ENCODE measurements at regions not wholly inside any gene's neighbourhood (a gene's known extent, or its start where the extent isn't known, plus 50 kb on each side); places are given as distances from the start of the nearest gene placed in this dataset.

- Mint-ChIP-seq H3K4me3 (no peak overlapping the region), H3K36me3 (no peaks in the 10 kb centered on the region), H3K27ac (peak overlapping the region; percentile 17), H3K4me1 (peaks cover 11% of the 10 kb centered on the region), H3K9me3 (no peaks in the 10 kb centered on the region), H3K27me3 (peaks cover 8% of the 10 kb centered on the region)
- ATAC-seq: no peak
Measured at GRCh38 chr6:15735567-15736265, 72.9 kb upstream of the DTNBP1 start.

- no peak overlapping the region for H3K27ac Mint-ChIP-seq
- ATAC-seq: no peak
- H3K4me1 Mint-ChIP-seq: peaks cover 11% of the 10 kb centered on the region
- no peaks in the 10 kb centered on the region for H3K9me3 Mint-ChIP-seq
- H3K36me3 Mint-ChIP-seq: no peaks in the 10 kb centered on the region
- H3K27me3 Mint-ChIP-seq: peaks cover 8% of the 10 kb centered on the region
- no peak overlapping the region for H3K4me3 Mint-ChIP-seq
Measured at GRCh38 chr6:15734118-15734897, 71.5 kb upstream of the DTNBP1 start.

- Mint-ChIP-seq H3K27ac (no peak overlapping the region), H3K4me3 (no peak overlapping the region), H3K36me3 (no peaks in the 10 kb centered on the region), H3K9me3 (no peaks in the 10 kb centered on the region), H3K4me1 (peaks cover 6% of the 10 kb centered on the region), H3K27me3 (peaks cover 8% of the 10 kb centered on the region)
- no peak for ATAC-seq
Measured at GRCh38 chr6:15730922-15731321, 68.1 kb upstream of the DTNBP1 start.

GRCh38 chr6:15730442-15730841 lies 67.6 kb upstream of the DTNBP1 start:
- peaks cover 3% of the 10 kb centered on the region for H3K4me1 Mint-ChIP-seq
- H3K36me3 Mint-ChIP-seq: no peaks in the 10 kb centered on the region
- H3K27me3 Mint-ChIP-seq: peaks cover 8% of the 10 kb centered on the region
- no peaks in the 10 kb centered on the region for H3K9me3 Mint-ChIP-seq
- no peak overlapping the region for H3K4me3 Mint-ChIP-seq
- no peak for ATAC-seq
- H3K27ac Mint-ChIP-seq: no peak overlapping the region

DNA sequence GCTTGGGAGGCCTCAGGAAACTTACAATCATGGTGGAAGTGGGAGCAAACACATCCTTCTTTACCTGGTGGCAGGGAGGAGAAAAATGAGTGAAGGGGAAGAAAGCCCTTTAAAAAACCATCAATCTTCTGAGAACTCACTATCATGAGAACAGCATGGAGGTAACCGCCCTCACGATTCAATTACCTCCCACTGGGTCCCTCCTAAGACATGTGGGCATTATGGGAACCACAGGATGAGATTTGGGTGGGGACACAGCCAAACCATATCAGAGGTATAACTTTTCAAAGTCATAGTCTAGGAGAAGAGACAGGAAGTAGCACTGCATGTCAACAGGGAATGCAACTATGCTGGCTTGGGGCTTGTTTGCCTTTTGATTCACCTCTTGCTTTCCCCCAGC lies 59.9 kb upstream of the DTNBP1 start:
- no peak overlapping the region for H3K4me3 Mint-ChIP-seq
- no peaks in the 10 kb centered on the region for H3K27me3 Mint-ChIP-seq
- no peak for ATAC-seq
- no peak overlapping the region for H3K27ac Mint-ChIP-seq
- no peaks in the 10 kb centered on the region for H3K36me3 Mint-ChIP-seq
- H3K9me3 Mint-ChIP-seq: no peaks in the 10 kb centered on the region
- no peaks in the 10 kb centered on the region for H3K4me1 Mint-ChIP-seq

- H3K27me3 Mint-ChIP-seq: peaks cover 10% of the 10 kb centered on the region
- no peaks in the 10 kb centered on the region for H3K4me1 Mint-ChIP-seq
- peaks cover 11% of the 10 kb centered on the region for H3K9me3 Mint-ChIP-seq
- no peak overlapping the region for H3K27ac Mint-ChIP-seq
- no peak for ATAC-seq
- peaks cover 8% of the 10 kb centered on the region for H3K36me3 Mint-ChIP-seq
- H3K4me3 Mint-ChIP-seq: no peak overlapping the region
Measured at GRCh38 chr6:15716889-15717288, 54.1 kb upstream of the DTNBP1 start.

DNA sequence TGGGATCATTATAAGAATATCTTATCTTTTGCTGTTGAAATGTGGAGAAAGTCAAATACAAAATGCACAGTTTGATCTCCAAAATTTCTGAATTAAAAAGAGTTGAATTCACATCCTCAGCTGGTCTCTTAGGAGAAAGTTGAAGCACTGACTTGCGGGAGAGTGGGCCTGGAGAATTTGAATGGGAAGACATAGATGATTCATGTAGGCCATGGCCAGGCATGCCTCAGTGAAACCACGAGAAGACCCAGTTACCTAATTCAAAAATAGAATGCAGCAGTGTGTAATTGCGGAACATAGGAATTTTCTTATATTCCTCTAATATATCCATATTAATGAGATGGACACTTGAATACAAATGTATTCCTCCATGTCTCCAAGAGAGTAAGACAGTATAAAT lies 53.0 kb upstream of the DTNBP1 start:
- no peak for ATAC-seq
- peaks cover 11% of the 10 kb centered on the region for H3K9me3 Mint-ChIP-seq
- H3K36me3 Mint-ChIP-seq: peaks cover 8% of the 10 kb centered on the region
- H3K27ac Mint-ChIP-seq: no peak overlapping the region
- no peaks in the 10 kb centered on the region for H3K4me1 Mint-ChIP-seq
- peaks cover 10% of the 10 kb centered on the region for H3K27me3 Mint-ChIP-seq
- no peak overlapping the region for H3K4me3 Mint-ChIP-seq

- Mint-ChIP-seq H3K27ac (no peak overlapping the region), H3K36me3 (peaks cover 8% of the 10 kb centered on the region), H3K4me1 (no peaks in the 10 kb centered on the region), H3K9me3 (peaks cover 12% of the 10 kb centered on the region), H3K27me3 (peaks cover 10% of the 10 kb centered on the region), H3K4me3 (no peak overlapping the region)
- no peak for ATAC-seq
Measured at GRCh38 chr6:15715060-15715459, 52.2 kb upstream of the DTNBP1 start.

- no peak overlapping the region for H3K4me3 Mint-ChIP-seq
- H3K27me3 Mint-ChIP-seq: peaks cover 10% of the 10 kb centered on the region
- H3K9me3 Mint-ChIP-seq: peaks cover 14% of the 10 kb centered on the region
- peaks cover 8% of the 10 kb centered on the region for H3K36me3 Mint-ChIP-seq
- H3K4me1 Mint-ChIP-seq: no peaks in the 10 kb centered on the region
- no peak for ATAC-seq
- H3K27ac Mint-ChIP-seq: no peak overlapping the region
Measured at GRCh38 chr6:15714658-15715057, 51.8 kb upstream of the DTNBP1 start.

GRCh38 chr6:15713325-15713724 lies 50.5 kb upstream of the DTNBP1 start:
- H3K4me1 Mint-ChIP-seq: no peaks in the 10 kb centered on the region
- peaks cover 14% of the 10 kb centered on the region for H3K9me3 Mint-ChIP-seq
- H3K36me3 Mint-ChIP-seq: peaks cover 8% of the 10 kb centered on the region
- H3K27me3 Mint-ChIP-seq: peaks cover 10% of the 10 kb centered on the region
- no peak overlapping the region for H3K27ac Mint-ChIP-seq
- H3K4me3 Mint-ChIP-seq: no peak overlapping the region
- ATAC-seq: no peak

GRCh38 chr6:15712797-15713196 lies 50.0 kb upstream of the DTNBP1 start:
- Mint-ChIP-seq H3K4me3 (no peak overlapping the region), H3K36me3 (peaks cover 8% of the 10 kb centered on the region), H3K27me3 (peaks cover 10% of the 10 kb centered on the region), H3K4me1 (no peaks in the 10 kb centered on the region), H3K9me3 (peaks cover 14% of the 10 kb centered on the region), H3K27ac (no peak overlapping the region)
- no peak for ATAC-seq

All from stimulated activated memory B cell treated with anti-CD40 and anti-IgM and Interleukin-4, amounts not matched to agents 10 μg/mL and 1 μg/mL and 100 μg/mL, for 72 hours (primary cell).